Adipocyte (in vitro differentiated cells): ENCODE measurements at regions not wholly inside any gene's neighbourhood (a gene's known extent, or its start where the extent isn't known, plus 50 kb on each side); places are given as distances from the start of the nearest gene placed in this dataset.

Experiments
- DNase-seq: peaks from one replicate; pipeline ENCODE4 v3.0.0-alpha.2; 2015; ENCODE audit warnings: low read depth
- H3K27me3 ChIP-seq: replicated peaks from 2 replicates; pipeline ENCODE4 v1.7.0; 2013; ENCODE audit warnings: mild to moderate bottlenecking, low read length, moderate library complexity; ENCODE audit not compliant: control insufficient read depth, insufficient read depth
- H3K36me3 ChIP-seq: 2 replicates; pipeline ENCODE4 v1.7.0; 2013; ENCODE audit warnings: low read length, mild to moderate bottlenecking, moderate library complexity; ENCODE audit not compliant: control insufficient read depth, insufficient read depth, severe bottlenecking
- H3K4me1 ChIP-seq: 2 replicates; pipeline ENCODE4 v1.7.0; 2013; ENCODE audit warnings: mild to moderate bottlenecking, low read length, moderate library complexity; ENCODE audit not compliant: control insufficient read depth, insufficient read depth
- H3K4me3 ChIP-seq: 2 replicates; pipeline ENCODE4 v1.7.0; 2013; ENCODE audit warnings: mild to moderate bottlenecking, low read length, moderate library complexity
- H3K9ac ChIP-seq: 2 replicates; pipeline ENCODE4 v1.7.0; 2013; ENCODE audit warnings: mild to moderate bottlenecking, low read length, moderate library complexity
- H3K9me3 ChIP-seq: 2 replicates; pipeline ENCODE4 v1.7.0; 2013; ENCODE audit warnings: mild to moderate bottlenecking, low read length, moderate library complexity; ENCODE audit not compliant: control insufficient read depth

- H3K4me3 ChIP-seq = no peak overlapping the region
- peaks cover 11% of the 10 kb centered on the region for H3K9me3 ChIP-seq
- H3K27me3 ChIP-seq = no peaks in the 10 kb centered on the region
- no peak for DNase-seq
- H3K9ac ChIP-seq = no peak overlapping the region
- no peaks in the 10 kb centered on the region for H3K4me1 ChIP-seq
- H3K36me3 ChIP-seq = no peaks in the 10 kb centered on the region
Measured at GRCh38 chr16:35405526-35405925, 1946.1 kb downstream of the TP53TG3F start.

GRCh38 chr16:35409503-35409902 is 1950.1 kb downstream of the TP53TG3F start:
- no peaks in the 10 kb centered on the region for H3K36me3 ChIP-seq
- peaks cover 11% of the 10 kb centered on the region for H3K9me3 ChIP-seq
- DNase-seq = peak; percentile 14
- H3K4me1 ChIP-seq = no peaks in the 10 kb centered on the region
- no peak overlapping the region for H3K4me3 ChIP-seq
- H3K9ac ChIP-seq = no peak overlapping the region
- no peaks in the 10 kb centered on the region for H3K27me3 ChIP-seq

- no peak overlapping the region for H3K4me3 ChIP-seq
- H3K9me3 ChIP-seq = peaks cover 11% of the 10 kb centered on the region
- no peaks in the 10 kb centered on the region for H3K4me1 ChIP-seq
- no peaks in the 10 kb centered on the region for H3K27me3 ChIP-seq
- H3K36me3 ChIP-seq = no peaks in the 10 kb centered on the region
- DNase-seq = no peak
- H3K9ac ChIP-seq = no peak overlapping the region
Measured at GRCh38 chr16:35410438-35410837, 1951.0 kb downstream of the TP53TG3F start.

GRCh38 chr16:35411156-35411555 is 1951.7 kb downstream of the TP53TG3F start:
- Histone ChIP-seq H3K4me3 (no peak overlapping the region), H3K9ac (no peak overlapping the region), H3K36me3 (no peaks in the 10 kb centered on the region), H3K9me3 (peaks cover 11% of the 10 kb centered on the region), H3K27me3 (no peaks in the 10 kb centered on the region), H3K4me1 (no peaks in the 10 kb centered on the region)
- no peak for DNase-seq

- no peak overlapping the region for H3K4me3 ChIP-seq
- DNase-seq = no peak
- H3K27me3 ChIP-seq = no peaks in the 10 kb centered on the region
- no peaks in the 10 kb centered on the region for H3K4me1 ChIP-seq
- H3K9ac ChIP-seq = no peak overlapping the region
- peaks cover 5% of the 10 kb centered on the region for H3K9me3 ChIP-seq
- H3K36me3 ChIP-seq = no peaks in the 10 kb centered on the region
Measured at GRCh38 chr16:35414139-35414538, 1954.7 kb downstream of the TP53TG3F start.

- Histone ChIP-seq H3K4me1 (no peaks in the 10 kb centered on the region), H3K9me3 (peaks cover 5% of the 10 kb centered on the region)
Measured at GRCh38 chr16:35414563-35414962, 1955.2 kb downstream of the TP53TG3F start.

GRCh38 chr16:35425270-35425669 is 1965.9 kb downstream of the TP53TG3F start:
- no peak overlapping the region for H3K9ac ChIP-seq
- H3K9me3 ChIP-seq = no peaks in the 10 kb centered on the region
- no peak for DNase-seq
- no peaks in the 10 kb centered on the region for H3K27me3 ChIP-seq
- no peaks in the 10 kb centered on the region for H3K36me3 ChIP-seq
- H3K4me1 ChIP-seq = no peaks in the 10 kb centered on the region
- no peak overlapping the region for H3K4me3 ChIP-seq

More at GRCh38 chr16:35414563-35414962, 1955.2 kb downstream of the TP53TG3F start:
- Histone ChIP-seq H3K36me3 (no peaks in the 10 kb centered on the region), H3K9ac (no peak overlapping the region), H3K4me3 (no peak overlapping the region), H3K27me3 (no peaks in the 10 kb centered on the region)
- DNase-seq = no peak

GRCh38 chr16:35431829-35432663 is 1972.6 kb downstream of the TP53TG3F start:
- Histone ChIP-seq H3K27me3 (no peaks in the 10 kb centered on the region), H3K4me3 (no peak overlapping the region), H3K9me3 (peaks cover 12% of the 10 kb centered on the region), H3K4me1 (no peaks in the 10 kb centered on the region), H3K36me3 (no peaks in the 10 kb centered on the region), H3K9ac (no peak overlapping the region)
- DNase-seq = peak; percentile 2

GRCh38 chr16:35440875-35441274 is 1981.5 kb downstream of the TP53TG3F start:
- no peak overlapping the region for H3K4me3 ChIP-seq
- no peaks in the 10 kb centered on the region for H3K36me3 ChIP-seq
- H3K9me3 ChIP-seq = peaks cover 39% of the 10 kb centered on the region
- H3K4me1 ChIP-seq = no peaks in the 10 kb centered on the region
- no peaks in the 10 kb centered on the region for H3K27me3 ChIP-seq
- H3K9ac ChIP-seq = no peak overlapping the region
- no peak for DNase-seq

- no peaks in the 10 kb centered on the region for H3K27me3 ChIP-seq
- no peaks in the 10 kb centered on the region for H3K36me3 ChIP-seq
- H3K4me1 ChIP-seq = no peaks in the 10 kb centered on the region
- no peak overlapping the region for H3K9ac ChIP-seq
- DNase-seq = no peak
- H3K9me3 ChIP-seq = peaks cover 63% of the 10 kb centered on the region
- no peak overlapping the region for H3K4me3 ChIP-seq
Measured at GRCh38 chr16:35447010-35447558, 1987.7 kb downstream of the TP53TG3F start.

GRCh38 chr16:35449663-35450062 is 1990.3 kb downstream of the TP53TG3F start:
- H3K9ac ChIP-seq = no peak overlapping the region
- no peaks in the 10 kb centered on the region for H3K36me3 ChIP-seq
- no peaks in the 10 kb centered on the region for H3K4me1 ChIP-seq
- H3K27me3 ChIP-seq = no peaks in the 10 kb centered on the region
- no peak for DNase-seq
- peaks cover 58% of the 10 kb centered on the region for H3K9me3 ChIP-seq
- no peak overlapping the region for H3K4me3 ChIP-seq
